ENCODE measurements at regions not wholly inside any gene's neighbourhood (a gene's known extent, or its start where the extent isn't known, plus 50 kb on each side); places are given as distances from the start of the nearest gene placed in this dataset.

DNA sequence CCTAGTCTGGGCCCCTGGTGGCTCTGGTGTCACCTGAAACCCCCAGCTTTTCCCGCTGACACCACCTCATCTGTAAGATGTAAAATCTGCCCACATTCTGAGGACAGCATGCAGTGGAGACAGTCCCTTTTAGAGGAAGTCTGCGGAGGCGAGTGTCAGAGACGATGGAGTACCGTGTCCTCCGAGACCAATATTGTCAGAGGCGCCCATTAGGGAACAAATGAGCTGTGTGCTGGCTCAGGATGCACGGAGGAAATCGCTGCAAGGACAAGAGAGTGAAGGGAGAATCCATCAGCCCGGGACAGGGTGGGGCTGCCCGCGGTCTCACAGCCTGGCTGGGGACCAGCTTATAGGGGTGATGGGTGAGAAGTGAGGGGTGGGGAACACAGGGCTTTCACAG is 214.8 kb downstream of the MATN1 start:
- no peak overlapping the region for H2AFZ ChIP-seq (ENCODE audit: low read depth, low read length)
- H3K36me3 ChIP-seq (ENCODE audit: insufficient read depth, low read length) = no peaks in the 10 kb centered on the region
- no peak overlapping the region for H3K27ac ChIP-seq (ENCODE audit: low read length)
- no peaks in the 10 kb centered on the region for H3K27me3 ChIP-seq (ENCODE audit: insufficient read depth, low read depth, low read length)
- H3K9ac ChIP-seq (ENCODE audit: low read length) = no peak overlapping the region
- no peaks in the 10 kb centered on the region for H3F3A ChIP-seq (ENCODE audit: insufficient read depth, low read length, poor library complexity, severe bottlenecking)
- no peak overlapping the region for H3K4me2 ChIP-seq (ENCODE audit: low read length)
- H3K9me3 ChIP-seq (ENCODE audit: low read length) = no peaks in the 10 kb centered on the region
- no peaks in the 10 kb centered on the region for H4K20me1 ChIP-seq (ENCODE audit: insufficient read depth)
- H3K4me3 ChIP-seq (ENCODE audit: low read length) = no peak overlapping the region
- no peak for TF ChIP-seq POLR2AphosphoS5 (IDR thresholded peaks at IDR 0.05)
- TF ChIP-seq EZH2 (IDR thresholded peaks at IDR 0.05; ENCODE audit: borderline replicate concordance, insufficient read depth, low read length, poor library complexity, severe bottlenecking) = no peak
- no peak for TF ChIP-seq MXI1 (conservative IDR thresholded peaks at IDR 0.05; ENCODE audit: poor library complexity, severe bottlenecking)
- no peak for TF ChIP-seq EP300 (conservative IDR thresholded peaks at IDR 0.05; ENCODE audit: poor library complexity, severe bottlenecking)
- TF ChIP-seq, protein P1, sequence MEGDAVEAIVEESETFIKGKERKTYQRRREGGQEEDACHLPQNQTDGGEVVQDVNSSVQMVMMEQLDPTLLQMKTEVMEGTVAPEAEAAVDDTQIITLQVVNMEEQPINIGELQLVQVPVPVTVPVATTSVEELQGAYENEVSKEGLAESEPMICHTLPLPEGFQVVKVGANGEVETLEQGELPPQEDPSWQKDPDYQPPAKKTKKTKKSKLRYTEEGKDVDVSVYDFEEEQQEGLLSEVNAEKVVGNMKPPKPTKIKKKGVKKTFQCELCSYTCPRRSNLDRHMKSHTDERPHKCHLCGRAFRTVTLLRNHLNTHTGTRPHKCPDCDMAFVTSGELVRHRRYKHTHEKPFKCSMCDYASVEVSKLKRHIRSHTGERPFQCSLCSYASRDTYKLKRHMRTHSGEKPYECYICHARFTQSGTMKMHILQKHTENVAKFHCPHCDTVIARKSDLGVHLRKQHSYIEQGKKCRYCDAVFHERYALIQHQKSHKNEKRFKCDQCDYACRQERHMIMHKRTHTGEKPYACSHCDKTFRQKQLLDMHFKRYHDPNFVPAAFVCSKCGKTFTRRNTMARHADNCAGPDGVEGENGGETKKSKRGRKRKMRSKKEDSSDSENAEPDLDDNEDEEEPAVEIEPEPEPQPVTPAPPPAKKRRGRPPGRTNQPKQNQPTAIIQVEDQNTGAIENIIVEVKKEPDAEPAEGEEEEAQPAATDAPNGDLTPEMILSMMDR (IDR thresholded peaks at IDR 0.05; ENCODE audit: poor library complexity, severe bottlenecking) = no peak
- TF ChIP-seq SMC3 (conservative IDR thresholded peaks at IDR 0.05; ENCODE audit: poor library complexity) = no peak
- no peak for TF ChIP-seq TAF1 (IDR thresholded peaks at IDR 0.05; ENCODE audit: low read depth)
- no peak for TF ChIP-seq RAD21 (conservative IDR thresholded peaks at IDR 0.05)
- TF ChIP-seq, protein P2, sequence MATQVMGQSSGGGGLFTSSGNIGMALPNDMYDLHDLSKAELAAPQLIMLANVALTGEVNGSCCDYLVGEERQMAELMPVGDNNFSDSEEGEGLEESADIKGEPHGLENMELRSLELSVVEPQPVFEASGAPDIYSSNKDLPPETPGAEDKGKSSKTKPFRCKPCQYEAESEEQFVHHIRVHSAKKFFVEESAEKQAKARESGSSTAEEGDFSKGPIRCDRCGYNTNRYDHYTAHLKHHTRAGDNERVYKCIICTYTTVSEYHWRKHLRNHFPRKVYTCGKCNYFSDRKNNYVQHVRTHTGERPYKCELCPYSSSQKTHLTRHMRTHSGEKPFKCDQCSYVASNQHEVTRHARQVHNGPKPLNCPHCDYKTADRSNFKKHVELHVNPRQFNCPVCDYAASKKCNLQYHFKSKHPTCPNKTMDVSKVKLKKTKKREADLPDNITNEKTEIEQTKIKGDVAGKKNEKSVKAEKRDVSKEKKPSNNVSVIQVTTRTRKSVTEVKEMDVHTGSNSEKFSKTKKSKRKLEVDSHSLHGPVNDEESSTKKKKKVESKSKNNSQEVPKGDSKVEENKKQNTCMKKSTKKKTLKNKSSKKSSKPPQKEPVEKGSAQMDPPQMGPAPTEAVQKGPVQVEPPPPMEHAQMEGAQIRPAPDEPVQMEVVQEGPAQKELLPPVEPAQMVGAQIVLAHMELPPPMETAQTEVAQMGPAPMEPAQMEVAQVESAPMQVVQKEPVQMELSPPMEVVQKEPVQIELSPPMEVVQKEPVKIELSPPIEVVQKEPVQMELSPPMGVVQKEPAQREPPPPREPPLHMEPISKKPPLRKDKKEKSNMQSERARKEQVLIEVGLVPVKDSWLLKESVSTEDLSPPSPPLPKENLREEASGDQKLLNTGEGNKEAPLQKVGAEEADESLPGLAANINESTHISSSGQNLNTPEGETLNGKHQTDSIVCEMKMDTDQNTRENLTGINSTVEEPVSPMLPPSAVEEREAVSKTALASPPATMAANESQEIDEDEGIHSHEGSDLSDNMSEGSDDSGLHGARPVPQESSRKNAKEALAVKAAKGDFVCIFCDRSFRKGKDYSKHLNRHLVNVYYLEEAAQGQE (IDR thresholded peaks at IDR 0.05; ENCODE audit: borderline replicate concordance) = no peak
- H3K9me2 ChIP-seq (ENCODE audit: insufficient read depth, low read length) = no peaks in the 10 kb centered on the region
- H3K79me2 ChIP-seq (replicated peaks; ENCODE audit: insufficient read depth, low read length) = no peaks in the 10 kb centered on the region

DNA sequence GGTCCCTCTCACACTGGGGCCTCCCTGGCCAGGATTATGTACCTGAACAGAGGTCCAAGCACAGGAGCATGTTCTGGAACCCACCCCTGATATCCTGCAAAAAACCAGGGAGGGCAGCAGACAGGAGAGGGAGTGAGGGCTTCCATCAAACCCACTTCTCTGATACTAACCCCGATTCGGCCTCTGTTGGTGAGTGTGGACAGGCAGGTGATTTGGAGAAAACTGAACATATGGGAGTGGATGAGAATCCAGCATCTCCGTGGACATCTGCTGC is 215.3 kb downstream of the MATN1 start:
- Histone ChIP-seq H3K9me3 (ENCODE audit: low read length) (no peaks in the 10 kb centered on the region), H3K9ac (ENCODE audit: low read length) (no peak overlapping the region), H4K20me1 (ENCODE audit: insufficient read depth) (no peaks in the 10 kb centered on the region), H3K36me3 (ENCODE audit: insufficient read depth, low read length) (no peaks in the 10 kb centered on the region), H3K27me3 (ENCODE audit: insufficient read depth, low read depth, low read length) (no peaks in the 10 kb centered on the region), H3K79me2 (replicated peaks; ENCODE audit: insufficient read depth, low read length) (no peaks in the 10 kb centered on the region), H3K27ac (ENCODE audit: low read length) (no peak overlapping the region), H3K4me3 (ENCODE audit: low read length) (no peak overlapping the region), H2AFZ (ENCODE audit: low read depth, low read length) (no peak overlapping the region), H3K4me2 (ENCODE audit: low read length) (no peak overlapping the region), H3K9me2 (ENCODE audit: insufficient read depth, low read length) (no peaks in the 10 kb centered on the region), H3F3A (ENCODE audit: insufficient read depth, low read length, poor library complexity, severe bottlenecking) (no peaks in the 10 kb centered on the region)
- TF ChIP-seq TAF1 (IDR thresholded peaks at IDR 0.05; ENCODE audit: low read depth) (no peak), MXI1 (conservative IDR thresholded peaks at IDR 0.05; ENCODE audit: poor library complexity, severe bottlenecking) (no peak), RAD21 (conservative IDR thresholded peaks at IDR 0.05) (no peak), EZH2 (IDR thresholded peaks at IDR 0.05; ENCODE audit: borderline replicate concordance, insufficient read depth, low read length, poor library complexity, severe bottlenecking) (no peak), SMC3 (conservative IDR thresholded peaks at IDR 0.05; ENCODE audit: poor library complexity) (no peak), EP300 (conservative IDR thresholded peaks at IDR 0.05; ENCODE audit: poor library complexity, severe bottlenecking) (no peak), POLR2AphosphoS5 (IDR thresholded peaks at IDR 0.05) (no peak)
- TF ChIP-seq, protein P1 (IDR thresholded peaks at IDR 0.05; ENCODE audit: poor library complexity, severe bottlenecking) = no peak
- TF ChIP-seq, protein P2 (IDR thresholded peaks at IDR 0.05; ENCODE audit: borderline replicate concordance) = no peak

Data from neural cell (in vitro differentiated cells).